Myocyte (in vitro differentiated cells): ENCODE measurements at regions not wholly inside any gene's neighbourhood (a gene's known extent, or its start where the extent isn't known, plus 50 kb on each side); places are given as distances from the start of the nearest gene placed in this dataset.
"Not testable (repeated sequence)": the region's sequence is repeated elsewhere in the genome, so short reads cannot be mapped to it uniquely, and the experiment has no call there.

Experiments
- DNase-seq: peaks from one replicate; pipeline ENCODE4 v3.0.0-alpha.2; 2012; ENCODE audit warnings: low read depth

GRCh38 chr16:87140211-87141200 lies 176.7 kb downstream of the C16orf95 start:
- DNase-seq = no peak

GRCh38 chr16:87141402-87141801 lies 175.8 kb downstream of the C16orf95 start:
- DNase-seq = no peak

- DNase-seq = no peak
Observed at GRCh38 chr16:87143661-87144121, 173.5 kb downstream of the C16orf95 start.

- DNase-seq = no peak
Observed at GRCh38 chr16:87144232-87144631, 173.0 kb downstream of the C16orf95 start.

GRCh38 chr16:87145181-87146176 lies 171.7 kb downstream of the C16orf95 start:
- peak; percentile 8 for DNase-seq

GRCh38 chr16:87146676-87147075 lies 170.5 kb downstream of the C16orf95 start:
- DNase-seq = no peak

- no peak for DNase-seq
Observed at GRCh38 chr16:87149051-87149450, 168.1 kb downstream of the C16orf95 start.

- DNase-seq = no peak
Observed at GRCh38 chr16:87150262-87150661, 166.9 kb downstream of the C16orf95 start.

- no peak for DNase-seq
Observed at GRCh38 chr16:87150681-87151280, 166.4 kb downstream of the C16orf95 start.

- DNase-seq = no peak
Observed at GRCh38 chr16:87152221-87152755, 164.9 kb downstream of the C16orf95 start.

GRCh38 chr16:87153326-87153725 lies 163.9 kb downstream of the C16orf95 start:
- no peak for DNase-seq

GRCh38 chr16:87155315-87155714 lies 161.9 kb downstream of the C16orf95 start:
- not testable (repeated sequence) for DNase-seq

- DNase-seq = no peak
Observed at GRCh38 chr16:87156195-87156594, 161.0 kb downstream of the C16orf95 start.

- DNase-seq = no peak
Observed at GRCh38 chr16:87160234-87160636, 157.0 kb downstream of the C16orf95 start.

- DNase-seq = no peak
Observed at GRCh38 chr16:87160701-87161337, 156.4 kb downstream of the C16orf95 start.

- DNase-seq = not testable (repeated sequence)
Observed at GRCh38 chr16:87161410-87161809, 155.8 kb downstream of the C16orf95 start.

GRCh38 chr16:87161822-87162676 lies 155.1 kb downstream of the C16orf95 start:
- no peak for DNase-seq

- DNase-seq = not testable (repeated sequence)
Observed at GRCh38 chr16:87162799-87163198, 154.4 kb downstream of the C16orf95 start.

- DNase-seq = no peak
Observed at GRCh38 chr16:87163637-87164036, 153.6 kb downstream of the C16orf95 start.
